GM12878 (cell line): ENCODE measurements at regions not wholly inside any gene's neighbourhood (a gene's known extent, or its start where the extent isn't known, plus 50 kb on each side); places are given as distances from the start of the nearest gene placed in this dataset.

Source experiments
- ATAC-seq: fragments of 200-7000 bp; cut with Tn5 transposase; 3 replicates; pipeline ENCODE4 v1.9.1; 2020; ENCODE audit warnings: mild to moderate bottlenecking, moderate library complexity
- BruUV-seq: library from RNA; stranded (reverse); fragments of 400-500 nt; replicated peaks from 2 replicates; lab custom pipeline; 2021; lab: Mats Ljungman, UMichigan
- CTCF ChIA-PET: fragments of 300-600 bp; sonication (Branson Sonifier 250); formaldehyde crosslinking; extraction: SDS; loops from one replicate; lab custom pipeline; 2021; ENCODE audit warnings: inconsistent platforms; lab: Yijun Ruan, JAX
- POLR2A ChIA-PET: fragments of 350-600 bp; formaldehyde crosslinking; extraction: SDS; loops from one replicate; lab custom pipeline; 2021; ENCODE audit warnings: inconsistent platforms; lab: Charles Lee
- RAD21 ChIA-PET: fragments of 300-600 bp; sonication (Branson Sonifier 250); formaldehyde crosslinking; loops from one replicate; lab custom pipeline; 2023; ENCODE audit warnings: antibody characterized with exemption; ENCODE audit not compliant: unreplicated experiment; lab: Charles Lee
- SMC1A ChIA-PET: fragments of 300-600 bp; sonication (Branson Sonifier 250); formaldehyde crosslinking; loops from one replicate; lab custom pipeline; 2023; ENCODE audit not compliant: unreplicated experiment, uncharacterized antibody; lab: Charles Lee
- DNase-seq: peaks from one replicate; pipeline ENCODE4 v3.0.0-alpha.2; 2011; ENCODE audit warnings: low read depth, low spot score
- FAIRE-seq: peaks from 3 replicates; lab custom pipeline; 2011; peaks lifted over from hg19 to GRCh38; lab: Jason Lieb, UNC
- H2AFZ ChIP-seq: 2 replicates; pipeline ENCODE4 v1.6.0; 2011; ENCODE audit warnings: low read depth, low read length, control low read depth; ENCODE audit not compliant: control insufficient read depth
- H3K27ac ChIP-seq: 2 replicates; pipeline ENCODE4 v1.5.1; 2011; ENCODE audit warnings: control low read depth; ENCODE audit not compliant: control insufficient read depth, insufficient read depth
- H3K27me3 ChIP-seq, 2 experiments: replicated peaks in 1 of 2; 2 replicates each; pipeline versions ENCODE4 v1.6.0 to v1.6.1; 2011; ENCODE audit warnings: low read length in 1 of 2; ENCODE audit not compliant: control insufficient read depth in 2 of 2, insufficient read depth in 2 of 2
- H3K36me3 ChIP-seq, 2 experiments: 2 replicates each; pipeline ENCODE4 v1.5.1; 2011; ENCODE audit warnings: low read length in 1 of 2; ENCODE audit not compliant: control insufficient read depth in 2 of 2, insufficient read depth in 2 of 2
- H3K4me1 ChIP-seq: 2 replicates; pipeline ENCODE4 v1.6.1; 2011; ENCODE audit warnings: mild to moderate bottlenecking, low read length, moderate library complexity, mixed read lengths; ENCODE audit not compliant: control insufficient read depth, insufficient read depth
- H3K4me2 ChIP-seq: 2 replicates; pipeline ENCODE4 v1.6.0; 2011; ENCODE audit warnings: control low read depth; ENCODE audit not compliant: control insufficient read depth, insufficient read depth
- H3K4me3 ChIP-seq: fragments of 200-600 bp; sonication (generic); 2 replicates; pipeline ENCODE4 v1.5.1; 2016
- H3K79me2 ChIP-seq: 2 replicates; pipeline ENCODE4 v1.6.0; 2011; ENCODE audit warnings: low read length; ENCODE audit not compliant: control insufficient read depth, insufficient read depth
- H3K9ac ChIP-seq: 2 replicates; pipeline ENCODE4 v1.8.0; 2011; ENCODE audit warnings: low read length, control low read depth, mixed read lengths; ENCODE audit not compliant: control insufficient read depth, insufficient read depth
- H3K9me3 ChIP-seq: replicated peaks from 3 replicates; pipeline ENCODE4 v1.5.1; 2011; ENCODE audit warnings: mild to moderate bottlenecking, low read length; ENCODE audit not compliant: control insufficient read depth, insufficient read depth
- H4K20me1 ChIP-seq: 2 replicates; pipeline ENCODE4 v1.6.0; 2011; ENCODE audit not compliant: control insufficient read depth, insufficient read depth
- BMI1 ChIP-seq: fragments of 450-650 bp; IDR thresholded peaks from 2 replicates; pipeline ENCODE4 v1.6.1; 2016; ENCODE audit warnings: mild to moderate bottlenecking, moderate library complexity, borderline replicate concordance
- EP300 ChIP-seq, 2 experiments: fragments of 150-350 bp in 1 of 2; IDR thresholded peaks; 2 replicates each; pipeline ENCODE4 v1.6.1; 2011 to 2012; ENCODE audit warnings: low read depth in 2 of 2, low read length in 2 of 2, borderline replicate concordance in 1 of 2, improper control_type of control experiment in 1 of 2, inconsistent platforms in 1 of 2; ENCODE audit not compliant: control insufficient read depth in 1 of 2
- ESRRA ChIP-seq: IDR thresholded peaks from 2 replicates; pipeline ENCODE4 v1.6.1; 2012; ENCODE audit warnings: mild to moderate bottlenecking, low read length, improper control_type of control experiment
- EZH2 ChIP-seq: IDR thresholded peaks from 2 replicates; pipeline ENCODE4 v1.6.1; 2012; ENCODE audit warnings: low read depth, mild to moderate bottlenecking, control low read depth, inconsistent platforms, low read length, borderline replicate concordance; ENCODE audit not compliant: control insufficient read depth
- GABPA ChIP-seq: IDR thresholded peaks from 2 replicates; pipeline ENCODE4 v1.6.1; 2014; ENCODE audit warnings: antibody characterized with exemption, low read depth, mild to moderate bottlenecking, inconsistent platforms
- MTA2 ChIP-seq: fragments of 450-650 bp; IDR thresholded peaks from 2 replicates; pipeline ENCODE4 v1.6.1; 2016; ENCODE audit warnings: low read depth, mild to moderate bottlenecking, moderate library complexity
- MTA3 ChIP-seq: IDR thresholded peaks from 2 replicates; pipeline ENCODE4 v1.6.1; 2012; ENCODE audit warnings: low read length, inconsistent platforms, borderline replicate concordance
- POLR2AphosphoS5 ChIP-seq: IDR thresholded peaks from 2 replicates; pipeline ENCODE4 v1.6.1; 2011; ENCODE audit warnings: mild to moderate bottlenecking, low read length, inconsistent platforms
- RAD21 ChIP-seq: IDR thresholded peaks from 2 replicates; pipeline ENCODE4 v1.6.1; 2011; ENCODE audit warnings: mild to moderate bottlenecking, low read depth, low read length, moderate library complexity; ENCODE audit not compliant: insufficient read depth
- TAF1 ChIP-seq: IDR thresholded peaks from 2 replicates; pipeline ENCODE4 v1.6.1; 2011; ENCODE audit warnings: mild to moderate bottlenecking, low read depth, low read length, borderline replicate concordance
- TBL1XR1 ChIP-seq: IDR thresholded peaks from 2 replicates; pipeline ENCODE4 v1.6.1; 2012; ENCODE audit warnings: low read depth, low read length, improper control_type of control experiment
- TCF7 ChIP-seq: IDR thresholded peaks from 2 replicates; pipeline ENCODE4 v1.6.1; 2014; ENCODE audit warnings: antibody characterized with exemption, borderline replicate concordance
- ZNF207 ChIP-seq: fragments of 450-650 bp; IDR thresholded peaks from 2 replicates; pipeline ENCODE4 v1.6.1; 2014; ENCODE audit warnings: antibody characterized with exemption, mild to moderate bottlenecking, borderline replicate concordance
- ZNF384 ChIP-seq: IDR thresholded peaks from 2 replicates; pipeline ENCODE4 v1.6.1; 2012; ENCODE audit warnings: low read depth, mild to moderate bottlenecking, low read length, improper control_type of control experiment, borderline replicate concordance
- WGBS: methylation state at CpG from one replicate; pipeline ENCODE4 v1.1.6; 2016; ENCODE audit warnings: low lambda C conversion rate; ENCODE audit not compliant: insufficient replicate concordance, insufficient coverage; ENCODE audit errors: missing lambda C conversion rate; 5-methylcytosine and 5-hydroxymethylcytosine counted together
- in situ Hi-C: fragments of 300-500 bp; cut with MboI; formaldehyde crosslinking; loops from 9 replicates; pipeline ENCODE4 v1.14.3; 2018; ENCODE audit warnings: mixed read lengths
- intact Hi-C: fragments of 100-400 bp; cut with micrococcal nuclease; formaldehyde crosslinking; loops from one replicate; pipeline ENCODE4 v1.14.2; 2022; ENCODE audit not compliant: unreplicated experiment
- TF ChIP-seq, protein P1 (sequence below): fragments of 450-650 bp; conservative IDR thresholded peaks from 2 replicates; pipeline ENCODE4 v1.6.1; 2017; ENCODE audit warnings: mild to moderate bottlenecking, moderate library complexity
- TF ChIP-seq, protein P2 (sequence below): fragments of 450-650 bp; IDR thresholded peaks from 2 replicates; pipeline ENCODE4 v1.6.1; 2017; ENCODE audit warnings: low read depth, mild to moderate bottlenecking, moderate library complexity
- TF ChIP-seq, protein P3 (sequence below): fragments of 450-650 bp; IDR thresholded peaks from 2 replicates; pipeline ENCODE4 v1.6.1; 2016; ENCODE audit warnings: mild to moderate bottlenecking

DNA sequence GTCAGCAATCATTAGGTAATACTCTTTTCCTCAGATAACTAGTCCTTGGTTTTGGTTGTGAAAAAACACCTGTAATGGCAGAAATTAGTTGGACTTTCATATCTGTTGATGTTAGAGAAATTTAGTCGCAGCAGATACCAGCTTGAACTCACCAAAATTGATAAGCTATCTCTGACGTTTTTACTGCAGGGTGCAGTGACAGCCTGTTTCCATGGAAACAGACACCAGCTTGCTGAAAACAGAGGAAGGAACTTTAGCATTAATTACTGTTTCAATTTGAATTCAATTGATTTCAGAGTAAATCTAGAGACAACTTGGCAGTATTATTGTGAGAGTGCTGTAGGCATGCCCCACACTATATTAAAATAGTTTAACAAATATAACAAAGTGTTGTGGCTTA, 246.5 kb downstream of the PPP1R2C start:
- H3K4me2 ChIP-seq: no peak overlapping the region
- no peaks in the 10 kb centered on the region for H3K27me3 ChIP-seq
- H2AFZ ChIP-seq: no peak overlapping the region
- no peaks in the 10 kb centered on the region for H4K20me1 ChIP-seq
- H3K4me3 ChIP-seq: no peak overlapping the region
- WGBS: 17% methylated on average over 2 of the region's 2 CpGs
- BruUV-seq: no TSS peak
- H3K9me3 ChIP-seq: no peaks in the 10 kb centered on the region
- intact Hi-C loops: no loop called here
- no peaks in the 10 kb centered on the region for H3K4me1 ChIP-seq
- no peak for ATAC-seq
- ChIA-PET POLR2A (no interaction called here), CTCF (interaction anchor here (0.6 to 0.9 kb wide), 2 partner anchors 160 to 242 kb away, joined by 3 to 4 read pairs; no protein-coding TSS in a partner anchor), RAD21 (no interaction called here), SMC1A (interaction anchor here (0.6 to 1.2 kb wide), 4 partner anchors 61 to 733 kb away, joined by 3 to 5 read pairs (median 3); no protein-coding TSS in a partner anchor)
- no peak overlapping the region for H3K27ac ChIP-seq
- no peaks in the 10 kb centered on the region for H3K36me3 ChIP-seq
- no peak overlapping the region for H3K9ac ChIP-seq
- in situ Hi-C loops: no loop called here
- no peak for DNase-seq
- no peaks in the 10 kb centered on the region for H3K79me2 ChIP-seq
- FAIRE-seq: no peak
- no peak for TF ChIP-seq MTA2
- TF ChIP-seq TCF7: no peak
- no peak for TF ChIP-seq MTA3
- no peak for TF ChIP-seq ESRRA
- no peak for TF ChIP-seq POLR2AphosphoS5
- no peak for TF ChIP-seq BMI1
- TF ChIP-seq EP300 (IDR thresholded peaks at IDR 0.05; ENCODE audit: borderline replicate concordance in 1 of 2, control insufficient read depth in 1 of 2, low read depth in 2 of 2, low read length in 2 of 2): no peak
- TF ChIP-seq, protein P1, sequence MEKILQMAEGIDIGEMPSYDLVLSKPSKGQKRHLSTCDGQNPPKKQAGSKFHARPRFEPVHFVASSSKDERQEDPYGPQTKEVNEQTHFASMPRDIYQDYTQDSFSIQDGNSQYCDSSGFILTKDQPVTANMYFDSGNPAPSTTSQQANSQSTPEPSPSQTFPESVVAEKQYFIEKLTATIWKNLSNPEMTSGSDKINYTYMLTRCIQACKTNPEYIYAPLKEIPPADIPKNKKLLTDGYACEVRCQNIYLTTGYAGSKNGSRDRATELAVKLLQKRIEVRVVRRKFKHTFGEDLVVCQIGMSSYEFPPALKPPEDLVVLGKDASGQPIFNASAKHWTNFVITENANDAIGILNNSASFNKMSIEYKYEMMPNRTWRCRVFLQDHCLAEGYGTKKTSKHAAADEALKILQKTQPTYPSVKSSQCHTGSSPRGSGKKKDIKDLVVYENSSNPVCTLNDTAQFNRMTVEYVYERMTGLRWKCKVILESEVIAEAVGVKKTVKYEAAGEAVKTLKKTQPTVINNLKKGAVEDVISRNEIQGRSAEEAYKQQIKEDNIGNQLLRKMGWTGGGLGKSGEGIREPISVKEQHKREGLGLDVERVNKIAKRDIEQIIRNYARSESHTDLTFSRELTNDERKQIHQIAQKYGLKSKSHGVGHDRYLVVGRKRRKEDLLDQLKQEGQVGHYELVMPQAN: no peak
- TF ChIP-seq, protein P2, sequence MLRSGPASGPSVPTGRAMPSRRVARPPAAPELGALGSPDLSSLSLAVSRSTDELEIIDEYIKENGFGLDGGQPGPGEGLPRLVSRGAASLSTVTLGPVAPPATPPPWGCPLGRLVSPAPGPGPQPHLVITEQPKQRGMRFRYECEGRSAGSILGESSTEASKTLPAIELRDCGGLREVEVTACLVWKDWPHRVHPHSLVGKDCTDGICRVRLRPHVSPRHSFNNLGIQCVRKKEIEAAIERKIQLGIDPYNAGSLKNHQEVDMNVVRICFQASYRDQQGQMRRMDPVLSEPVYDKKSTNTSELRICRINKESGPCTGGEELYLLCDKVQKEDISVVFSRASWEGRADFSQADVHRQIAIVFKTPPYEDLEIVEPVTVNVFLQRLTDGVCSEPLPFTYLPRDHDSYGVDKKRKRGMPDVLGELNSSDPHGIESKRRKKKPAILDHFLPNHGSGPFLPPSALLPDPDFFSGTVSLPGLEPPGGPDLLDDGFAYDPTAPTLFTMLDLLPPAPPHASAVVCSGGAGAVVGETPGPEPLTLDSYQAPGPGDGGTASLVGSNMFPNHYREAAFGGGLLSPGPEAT: no peak
- no peak for TF ChIP-seq ZNF207
- no peak for TF ChIP-seq EZH2
- no peak for TF ChIP-seq TAF1
- no peak for TF ChIP-seq ZNF384
- no peak for TF ChIP-seq RAD21
- no peak for TF ChIP-seq GABPA
- no peak for TF ChIP-seq TBL1XR1
- TF ChIP-seq, protein P3, sequence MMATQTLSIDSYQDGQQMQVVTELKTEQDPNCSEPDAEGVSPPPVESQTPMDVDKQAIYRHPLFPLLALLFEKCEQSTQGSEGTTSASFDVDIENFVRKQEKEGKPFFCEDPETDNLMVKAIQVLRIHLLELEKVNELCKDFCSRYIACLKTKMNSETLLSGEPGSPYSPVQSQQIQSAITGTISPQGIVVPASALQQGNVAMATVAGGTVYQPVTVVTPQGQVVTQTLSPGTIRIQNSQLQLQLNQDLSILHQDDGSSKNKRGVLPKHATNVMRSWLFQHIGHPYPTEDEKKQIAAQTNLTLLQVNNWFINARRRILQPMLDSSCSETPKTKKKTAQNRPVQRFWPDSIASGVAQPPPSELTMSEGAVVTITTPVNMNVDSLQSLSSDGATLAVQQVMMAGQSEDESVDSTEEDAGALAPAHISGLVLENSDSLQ: no peak
